NCI-H2107 treated with DMSO at 0.1 percent for 48 hours (cell line): ENCODE measurements at regions not wholly inside any gene's neighbourhood (a gene's known extent, or its start where the extent isn't known, plus 50 kb on each side); places are given as distances from the start of the nearest gene placed in this dataset.
"Not testable (repeated sequence)": the region's sequence is repeated elsewhere in the genome, so short reads cannot be mapped to it uniquely, and the experiment has no call there.

Experiments
- DNase-seq: peaks from one replicate; lab custom pipeline; 2025; ENCODE audit not compliant: unreplicated experiment; lab: John Stamatoyannopoulos, UW

DNA sequence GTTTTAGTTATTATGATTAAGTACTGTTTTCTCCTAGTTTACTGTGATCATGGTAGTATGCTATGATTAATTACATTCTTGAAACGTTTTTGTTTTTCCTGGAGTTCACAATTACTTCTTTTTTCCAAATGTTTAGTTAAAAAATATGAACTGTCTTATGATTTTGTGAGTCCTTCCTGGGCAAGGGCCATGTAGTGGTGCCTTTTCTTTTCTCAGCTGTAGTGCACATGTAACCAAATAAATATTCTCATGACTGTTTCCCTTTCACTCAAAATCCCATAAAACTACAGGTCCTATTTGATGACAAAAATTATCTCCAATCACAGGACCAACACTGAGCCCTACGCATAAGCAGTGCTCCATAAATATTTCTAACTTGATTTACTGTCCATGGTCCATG lies 118.9 kb upstream of the EGR2 start:
- DNase-seq, result no peak

DNA sequence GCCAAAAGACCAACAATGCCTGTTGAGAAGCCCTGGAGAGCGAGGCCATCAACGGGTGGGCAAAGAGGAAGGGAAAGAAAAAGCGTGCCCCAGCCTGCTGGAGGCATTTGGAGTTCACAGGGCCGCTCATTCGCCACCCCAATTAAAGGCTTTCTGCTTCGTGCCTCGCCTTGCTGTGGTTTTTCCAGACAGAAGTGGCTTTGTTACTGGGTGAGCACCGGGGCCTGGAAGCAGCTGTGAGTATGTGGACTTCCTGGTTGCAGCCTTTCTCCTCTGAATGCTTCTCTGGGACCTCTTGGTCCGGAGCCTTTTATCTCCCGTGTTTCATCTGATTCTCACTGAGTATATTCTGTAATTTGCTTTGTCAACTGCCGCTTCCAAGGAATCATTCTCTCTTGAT lies 118.1 kb upstream of the EGR2 start:
- DNase-seq, result no peak

DNA sequence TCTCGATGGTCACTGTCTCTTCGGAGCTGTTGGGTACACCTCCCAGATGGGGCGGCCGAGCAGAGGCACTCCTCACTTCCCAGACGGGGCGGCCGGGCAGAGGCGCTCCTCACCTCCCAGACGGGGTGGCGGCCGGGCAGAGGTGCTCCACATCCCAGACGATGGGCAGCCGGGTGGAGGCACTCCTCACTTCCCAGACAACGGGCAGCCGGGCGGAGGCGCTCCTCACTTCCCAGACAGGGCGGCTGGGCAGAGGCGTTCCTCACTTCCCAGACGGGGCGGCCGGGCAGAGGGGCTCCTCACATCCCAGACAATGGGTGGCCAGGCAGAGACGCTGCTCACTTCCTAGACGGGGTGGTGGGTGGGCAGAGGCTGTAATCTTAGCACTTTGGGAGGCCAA lies 112.6 kb upstream of the EGR2 start:
- DNase-seq, result not testable (repeated sequence)

GRCh38 chr10:62926407-62926806 lies 110.2 kb upstream of the EGR2 start:
- no peak for DNase-seq

GRCh38 chr10:62924344-62924748 lies 108.2 kb upstream of the EGR2 start:
- peak; percentile 9 for DNase-seq

GRCh38 chr10:62919776-62920175 lies 103.6 kb upstream of the EGR2 start:
- no peak for DNase-seq

DNA sequence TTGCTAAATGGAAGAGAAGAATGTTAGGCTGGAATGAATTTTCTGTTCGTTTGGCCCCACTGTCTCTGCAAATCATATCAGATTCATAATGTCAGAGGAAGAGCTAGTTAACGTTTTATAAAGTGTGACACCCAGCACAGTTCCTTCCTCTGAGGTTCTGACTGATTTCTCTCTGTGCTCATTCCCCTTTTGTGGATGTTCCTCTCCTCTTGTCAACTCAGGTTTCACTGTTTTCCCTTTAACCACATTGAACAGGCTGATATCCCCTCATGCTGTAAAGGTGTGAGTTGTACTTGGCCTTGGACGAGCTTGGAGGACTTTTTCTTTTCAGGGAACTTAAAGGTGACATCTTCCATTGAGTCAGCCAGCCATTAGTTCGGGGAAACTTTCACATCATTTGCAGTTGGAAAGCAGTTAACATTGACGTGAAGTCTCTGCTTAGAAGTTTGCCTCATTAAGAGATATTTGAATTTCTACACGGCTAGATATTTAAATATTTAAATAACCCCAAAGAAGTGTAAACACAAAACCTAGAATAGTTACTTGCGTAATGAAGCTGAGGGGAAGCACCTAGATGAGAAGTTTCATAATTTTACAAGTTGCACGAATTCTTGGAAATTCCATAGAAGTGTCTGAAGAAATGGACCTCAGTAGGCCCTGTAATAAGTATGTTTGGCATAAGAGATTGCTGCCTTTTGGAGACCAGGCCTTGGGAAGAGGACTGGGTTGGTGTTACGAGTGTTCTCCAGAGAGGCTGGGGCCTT lies 101.5 kb upstream of the EGR2 start:
- DNase-seq, result no peak

- DNase-seq, result no peak
Measured at GRCh38 chr10:62916141-62916603, 100.0 kb upstream of the EGR2 start.

- no peak for DNase-seq
Measured at GRCh38 chr10:62915158-62915557, 99.0 kb upstream of the EGR2 start.

GRCh38 chr10:62912086-62912485 lies 95.9 kb upstream of the EGR2 start:
- DNase-seq, result no peak

GRCh38 chr10:62911210-62911963 lies 95.2 kb upstream of the EGR2 start:
- DNase-seq, result no peak

DNA sequence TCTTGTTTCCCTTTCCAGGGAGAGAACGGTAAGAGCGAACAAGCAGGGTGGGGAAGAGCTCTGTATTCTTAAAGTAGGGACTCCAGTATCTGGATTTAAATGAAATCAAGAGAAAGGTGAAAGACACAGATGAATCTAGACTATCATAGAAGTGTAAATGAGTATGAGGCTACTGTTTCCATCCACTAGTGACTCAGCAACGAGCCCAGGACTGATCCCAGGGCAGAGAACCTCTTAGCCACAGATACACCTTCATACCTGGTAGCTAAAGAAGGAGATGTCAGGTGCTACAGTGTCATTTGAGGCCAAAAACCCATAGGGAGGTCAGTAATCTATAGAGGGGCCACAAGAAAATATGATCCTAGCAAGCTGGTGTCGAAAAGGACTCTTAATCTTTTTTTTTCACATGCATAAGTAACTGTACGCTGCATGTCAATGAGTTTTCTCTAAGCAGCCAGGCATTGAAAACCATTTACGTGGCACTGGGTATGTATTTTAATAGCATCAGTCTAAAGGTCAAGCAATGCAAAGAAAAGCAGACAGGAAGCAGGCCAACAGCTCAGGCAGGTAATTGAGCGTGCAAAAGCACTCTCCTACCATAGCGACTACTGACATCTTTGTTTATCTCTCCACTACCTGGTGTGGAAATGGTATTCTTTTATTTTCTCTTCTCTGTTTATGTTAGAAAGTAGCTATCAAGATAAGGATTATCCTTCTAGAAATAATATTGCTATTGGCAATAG lies 91.5 kb upstream of the EGR2 start:
- DNase-seq, result peak; percentile 46

DNA sequence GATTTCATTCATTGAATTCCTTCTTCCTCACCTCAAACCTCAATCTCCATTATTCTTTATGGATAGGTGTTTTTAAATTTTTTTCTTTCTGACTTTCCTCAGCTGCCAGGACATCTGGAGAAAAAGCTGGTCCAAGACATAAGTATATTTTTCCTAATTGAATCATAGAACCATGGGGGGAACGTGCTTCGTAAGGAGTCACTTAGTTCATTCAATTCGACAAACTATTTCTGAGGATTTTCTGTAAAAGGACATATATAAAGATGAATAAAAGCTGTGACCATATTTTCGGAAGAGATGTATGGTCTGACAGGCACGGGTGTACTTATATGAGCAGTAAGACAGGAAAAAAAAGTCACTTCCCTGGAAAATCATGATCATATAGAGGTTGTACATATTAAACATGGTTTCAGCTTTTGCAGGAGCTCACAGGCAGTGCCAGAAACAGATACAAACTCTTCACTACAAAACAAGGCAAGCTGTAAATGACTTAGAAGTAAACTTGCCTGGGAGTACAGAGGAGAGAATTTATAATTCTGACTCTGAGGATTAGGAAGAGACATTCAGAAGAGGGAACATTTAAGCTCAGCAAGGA lies 88.2 kb upstream of the EGR2 start:
- DNase-seq, result no peak

- DNase-seq, result no peak
Measured at GRCh38 chr10:62903828-62904227, 87.7 kb upstream of the EGR2 start.

DNA sequence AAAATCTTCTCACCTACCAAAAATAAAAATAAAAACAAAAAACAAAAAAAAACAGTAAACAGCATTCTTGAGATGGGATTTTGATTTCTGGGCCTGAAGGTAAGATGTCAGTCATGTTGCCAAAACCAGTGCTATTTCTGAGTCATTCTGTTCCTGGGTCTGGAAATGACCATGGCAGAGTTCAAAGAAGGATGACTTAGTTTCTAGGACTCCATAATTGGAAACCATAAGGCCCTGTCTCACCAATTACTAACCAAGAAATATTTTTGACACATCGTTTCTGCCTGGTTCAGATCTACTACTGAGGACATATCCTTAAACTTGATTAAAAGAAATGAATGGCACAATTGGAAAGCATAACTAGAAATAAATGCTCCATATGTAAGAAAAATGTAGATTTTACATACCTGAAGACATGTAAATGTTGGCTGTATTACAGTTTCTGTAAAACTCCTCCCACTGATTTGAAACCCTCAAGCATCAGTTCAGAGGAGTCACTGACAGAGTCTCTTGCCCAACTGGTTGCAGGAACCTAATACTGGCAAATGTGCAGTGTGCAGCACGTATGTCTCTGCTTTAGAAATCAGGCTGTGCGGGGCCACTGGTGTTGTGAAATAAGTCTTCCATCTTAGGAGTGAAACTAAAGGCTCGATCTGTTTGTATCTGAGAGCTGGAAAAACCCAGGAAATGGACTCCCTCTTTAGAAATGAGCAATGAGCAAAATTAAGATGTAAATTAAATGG lies 84.8 kb upstream of the EGR2 start:
- no peak for DNase-seq

GRCh38 chr10:62899311-62899710 lies 83.1 kb upstream of the EGR2 start:
- no peak for DNase-seq

DNA sequence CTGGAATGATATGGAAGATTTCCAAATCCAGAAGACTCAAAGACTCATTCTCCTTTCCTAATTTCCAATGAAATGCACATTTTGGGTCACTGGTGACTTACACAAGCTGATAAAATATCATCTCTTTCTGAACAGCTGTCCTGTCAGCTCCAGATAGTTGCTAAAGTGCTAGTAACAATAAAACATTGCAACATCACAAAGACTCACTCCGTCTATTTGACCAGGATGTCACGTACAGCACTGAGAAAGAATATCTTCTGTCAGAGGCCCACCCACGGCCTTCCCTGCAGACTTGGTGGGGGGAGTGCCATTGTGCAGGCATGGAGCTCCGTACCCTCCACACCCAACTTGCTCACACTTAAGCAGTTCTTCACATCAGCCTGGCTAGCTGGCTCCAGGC lies 78.9 kb upstream of the EGR2 start:
- no peak for DNase-seq

- DNase-seq, result no peak
Measured at GRCh38 chr10:62894156-62894555, 78.0 kb upstream of the EGR2 start.

GRCh38 chr10:62893036-62893435 lies 76.9 kb upstream of the EGR2 start:
- DNase-seq, result no peak

GRCh38 chr10:62890395-62890794 lies 74.2 kb upstream of the EGR2 start:
- no peak for DNase-seq

DNA sequence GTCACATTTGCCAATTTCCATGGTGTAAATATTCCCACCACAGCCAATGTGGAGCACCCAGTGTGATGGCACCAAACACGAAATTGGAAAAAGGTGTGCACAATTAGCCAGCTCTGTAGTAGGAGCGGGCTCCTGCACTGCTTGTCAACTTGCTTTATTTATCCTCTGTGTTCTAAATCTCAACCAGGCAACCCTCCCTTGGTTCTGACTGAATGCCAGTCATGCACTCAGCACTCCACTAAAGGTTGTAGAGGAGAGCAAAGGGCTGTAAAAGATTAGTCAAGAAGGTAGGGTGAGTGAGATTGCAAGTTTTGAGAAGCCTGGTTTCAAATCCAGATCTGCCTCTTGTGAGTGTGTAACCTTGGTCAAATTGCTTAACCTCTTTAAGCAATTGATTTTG lies 71.5 kb upstream of the EGR2 start:
- no peak for DNase-seq
